NCI-H748 (cell line): ENCODE measurements at regions not wholly inside any gene's neighbourhood (a gene's known extent, or its start where the extent isn't known, plus 50 kb on each side); places are given as distances from the start of the nearest gene placed in this dataset.

Experiments
- DNase-seq: peaks from one replicate; lab custom pipeline; 2025; ENCODE audit not compliant: unreplicated experiment; lab: John Stamatoyannopoulos, UW

- no peak for DNase-seq
Observed at GRCh38 chr12:90058704-90059103, 350.1 kb upstream of the ATP2B1 start.

GRCh38 chr12:90055071-90055470 lies 346.4 kb upstream of the ATP2B1 start:
- no peak for DNase-seq

DNA sequence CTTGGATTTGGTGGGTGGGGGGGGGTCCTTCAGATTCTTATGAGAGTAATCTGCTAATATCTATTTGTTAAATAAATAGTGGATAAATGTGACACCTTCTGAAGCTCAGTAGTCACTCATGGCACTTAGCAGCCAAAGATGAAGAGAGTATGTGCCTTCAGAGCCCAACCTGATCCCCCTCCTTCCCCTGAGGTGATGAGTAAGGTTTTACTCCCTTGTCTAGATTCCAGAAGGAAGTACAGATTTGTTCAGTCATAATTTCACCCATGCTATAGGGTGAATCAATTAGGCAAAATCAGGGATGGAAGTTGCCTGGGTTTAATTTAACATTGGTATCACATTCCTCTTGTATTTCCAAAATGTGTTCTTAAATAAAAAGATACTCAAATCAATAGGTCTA lies 340.3 kb upstream of the ATP2B1 start:
- DNase-seq = no peak

DNA sequence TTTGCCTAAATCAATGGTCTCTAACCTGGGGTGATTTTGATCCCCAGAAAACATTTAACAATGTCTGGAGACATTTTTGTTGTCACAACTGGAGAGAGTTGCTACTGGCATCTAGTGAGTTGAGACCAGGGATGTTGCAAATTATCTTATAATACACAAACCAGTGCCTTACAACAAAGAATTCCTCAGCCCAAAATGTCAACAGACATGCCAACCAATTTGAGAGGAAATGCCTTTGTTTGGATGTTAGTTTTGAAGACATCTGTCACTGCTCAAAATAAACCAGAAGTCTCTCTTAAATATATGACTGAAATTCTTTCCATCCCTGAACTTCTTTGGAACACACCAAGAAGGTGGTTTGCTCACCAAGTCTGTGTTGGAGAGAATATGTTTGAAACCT lies 336.9 kb upstream of the ATP2B1 start:
- no peak for DNase-seq

DNA sequence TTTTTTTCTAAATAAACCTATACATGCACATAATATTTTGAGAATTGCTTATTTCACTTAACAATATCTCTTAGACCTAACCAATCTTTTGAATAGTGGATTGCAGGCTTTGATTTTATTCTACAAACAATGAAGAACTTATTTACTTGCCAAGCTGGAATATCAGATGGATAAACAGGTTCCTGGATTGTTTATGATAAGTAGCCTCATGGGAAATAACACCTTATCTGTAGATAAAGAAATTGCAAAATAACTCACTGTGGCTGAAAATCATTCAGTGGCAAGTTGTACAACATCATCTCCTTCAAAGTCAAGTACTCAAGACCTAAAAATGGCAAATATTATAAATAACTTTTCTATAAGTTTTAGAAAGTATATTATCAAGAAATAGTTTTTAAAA lies 335.4 kb upstream of the ATP2B1 start:
- no peak for DNase-seq

GRCh38 chr12:90042920-90043641 lies 334.4 kb upstream of the ATP2B1 start:
- DNase-seq = no peak

GRCh38 chr12:90038289-90038688 lies 329.7 kb upstream of the ATP2B1 start:
- no peak for DNase-seq

GRCh38 chr12:90037740-90038139 lies 329.1 kb upstream of the ATP2B1 start:
- DNase-seq = no peak

DNA sequence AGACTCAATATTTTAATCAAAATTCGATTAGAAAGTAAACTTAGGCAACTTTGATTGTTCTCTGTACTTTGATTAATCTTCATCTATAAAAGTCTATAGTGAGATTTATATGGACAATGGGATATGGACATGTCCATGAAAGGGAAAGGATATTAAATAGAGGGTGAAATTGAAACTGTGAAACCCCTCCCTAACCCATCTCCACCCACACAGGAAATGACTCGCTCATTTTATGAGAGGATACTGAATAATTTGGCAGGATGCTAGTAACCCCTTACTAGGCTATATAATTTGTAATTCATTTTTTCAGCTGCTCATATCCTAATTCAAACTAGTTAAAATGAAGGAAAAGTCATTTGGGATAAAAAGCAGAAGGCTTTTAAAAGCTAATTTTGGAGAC lies 328.0 kb upstream of the ATP2B1 start:
- DNase-seq = no peak

GRCh38 chr12:90030726-90031125 lies 322.1 kb upstream of the ATP2B1 start:
- no peak for DNase-seq

DNA sequence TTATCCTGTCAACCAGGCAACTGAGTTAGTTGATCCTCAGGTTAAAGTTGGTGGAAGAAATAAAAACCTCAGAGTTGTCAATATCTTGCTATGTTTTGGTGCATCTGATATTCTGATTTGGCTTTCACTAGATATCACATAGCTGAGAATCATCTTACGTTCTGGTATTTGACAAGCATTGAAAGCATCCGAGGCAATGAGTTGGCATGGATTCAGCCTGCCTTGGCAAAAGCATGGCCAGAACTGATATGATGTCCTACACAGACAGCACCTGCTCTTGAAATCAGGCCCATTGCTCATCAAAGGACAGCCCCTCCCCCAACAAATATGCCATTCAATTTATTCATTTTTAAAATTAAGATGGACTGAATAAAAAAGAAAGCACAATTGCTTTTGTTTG lies 320.7 kb upstream of the ATP2B1 start:
- no peak for DNase-seq

GRCh38 chr12:90028635-90029051 lies 320.0 kb upstream of the ATP2B1 start:
- peak; percentile 44 for DNase-seq

- no peak for DNase-seq
Observed at GRCh38 chr12:90027889-90028634, 319.4 kb upstream of the ATP2B1 start.

DNA sequence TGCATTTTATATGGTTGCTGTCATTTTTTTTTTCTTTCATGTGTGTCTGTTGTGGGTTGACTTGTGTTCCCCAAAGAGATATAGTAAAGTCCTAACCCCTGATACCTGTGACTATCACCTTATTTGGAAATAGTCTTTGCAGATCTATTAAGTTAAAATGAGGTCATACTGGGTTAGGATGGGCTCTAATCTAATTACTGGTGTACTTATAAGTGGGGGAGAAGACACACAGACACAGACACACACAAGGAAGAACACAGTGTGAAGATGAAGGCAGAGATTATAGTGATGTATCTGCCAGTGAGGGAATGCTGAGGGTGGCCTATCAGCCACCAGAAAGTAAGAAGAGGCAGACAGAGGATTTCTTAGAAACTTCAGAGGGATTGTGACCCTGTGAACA lies 318.4 kb upstream of the ATP2B1 start:
- DNase-seq = no peak

DNA sequence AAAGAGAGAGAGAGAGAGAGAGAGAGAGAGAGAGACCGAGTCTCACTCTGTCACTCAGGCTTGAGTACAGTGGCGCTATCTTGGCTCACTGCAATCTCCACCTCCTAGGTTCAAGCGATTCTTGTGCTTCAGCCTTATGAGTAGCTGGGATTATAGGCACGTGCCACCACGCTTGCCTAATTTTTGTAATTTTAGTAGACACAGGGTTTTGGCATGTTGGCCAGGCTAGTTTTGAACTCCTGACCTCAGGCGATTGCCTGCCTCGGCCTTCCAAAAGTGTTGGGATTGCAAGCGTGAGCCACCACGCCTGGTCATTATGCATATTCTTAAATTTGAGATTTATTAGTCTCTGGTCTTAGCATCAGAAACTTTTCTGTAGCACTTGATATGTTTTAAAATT lies 317.9 kb upstream of the ATP2B1 start:
- DNase-seq = no peak

DNA sequence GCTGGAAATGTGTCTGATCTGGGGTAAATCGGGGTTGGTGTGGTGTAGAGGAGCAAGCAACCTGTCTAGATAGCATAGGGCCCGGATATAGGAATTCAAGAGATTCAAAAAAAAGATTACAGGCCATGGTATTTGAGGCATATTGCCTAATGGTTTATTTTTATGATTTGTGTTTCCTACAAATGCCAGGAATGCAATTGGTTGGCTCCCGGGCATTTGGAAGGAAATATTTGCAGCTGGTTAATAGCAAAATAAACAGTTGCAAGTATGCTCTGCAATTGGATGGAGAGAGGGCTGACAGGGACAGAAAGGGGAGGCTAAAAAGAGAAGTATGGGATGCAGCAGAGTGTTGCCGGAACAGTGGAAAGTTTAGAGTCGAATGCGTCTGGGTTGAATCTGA lies 315.6 kb upstream of the ATP2B1 start:
- no peak for DNase-seq

DNA sequence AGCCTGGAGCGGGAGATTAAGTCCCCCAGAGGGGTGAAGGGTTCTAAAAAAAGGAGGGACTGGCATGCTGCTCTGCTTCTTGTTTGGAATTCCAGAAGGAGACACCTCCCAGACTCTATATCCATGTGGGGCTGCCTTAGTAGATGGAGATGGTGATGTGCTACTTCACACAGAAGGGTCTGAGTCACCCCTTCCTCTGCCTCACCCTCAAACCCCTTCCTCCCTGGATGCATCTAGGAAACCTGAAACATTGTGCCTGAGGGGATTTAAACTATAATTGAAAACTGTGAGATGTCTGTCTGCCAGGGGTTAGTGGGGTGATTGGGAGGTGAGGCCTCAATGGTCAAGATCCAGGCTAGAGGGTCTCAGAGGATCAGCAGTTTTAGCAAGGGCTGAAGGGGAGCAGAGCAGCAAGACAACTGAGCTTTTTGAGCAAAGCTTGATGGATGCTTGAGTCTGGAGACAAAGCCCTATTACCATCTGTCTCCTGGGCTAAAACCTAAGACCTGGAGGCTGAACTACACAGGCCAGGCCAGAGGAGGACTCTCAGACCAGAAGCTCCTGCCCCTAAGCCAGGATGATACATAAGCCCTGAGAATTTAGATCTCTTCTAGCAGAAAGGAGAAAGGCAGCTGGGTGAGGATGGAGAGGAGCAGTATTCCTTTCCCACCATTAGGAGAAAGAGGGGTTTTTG lies 314.7 kb upstream of the ATP2B1 start:
- DNase-seq = no peak

- DNase-seq = no peak
Observed at GRCh38 chr12:90021795-90022440, 313.3 kb upstream of the ATP2B1 start.

- peak; percentile 25 for DNase-seq
Observed at GRCh38 chr12:90020881-90021280, 312.2 kb upstream of the ATP2B1 start.

DNA sequence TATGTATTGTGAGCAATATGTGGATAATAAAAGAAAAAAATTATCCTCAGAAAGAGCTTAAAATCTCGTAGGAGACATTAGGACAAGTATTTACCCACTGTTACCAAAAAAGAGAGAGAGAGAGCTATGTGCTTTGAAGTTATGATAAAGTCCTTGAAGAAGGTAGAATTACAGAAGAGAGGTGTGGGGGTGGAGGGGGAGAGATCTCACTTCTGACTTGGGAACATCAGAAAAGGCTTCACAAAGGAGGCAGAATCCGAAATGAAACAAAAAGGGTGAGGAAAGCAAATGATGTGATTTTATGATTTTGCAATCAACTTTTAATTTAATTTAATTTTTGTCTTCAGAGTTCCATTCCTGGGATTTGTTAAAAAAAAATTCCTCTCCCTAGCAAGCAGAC lies 311.8 kb upstream of the ATP2B1 start:
- DNase-seq = no peak

GRCh38 chr12:90020014-90020413 lies 311.4 kb upstream of the ATP2B1 start:
- no peak for DNase-seq

DNA sequence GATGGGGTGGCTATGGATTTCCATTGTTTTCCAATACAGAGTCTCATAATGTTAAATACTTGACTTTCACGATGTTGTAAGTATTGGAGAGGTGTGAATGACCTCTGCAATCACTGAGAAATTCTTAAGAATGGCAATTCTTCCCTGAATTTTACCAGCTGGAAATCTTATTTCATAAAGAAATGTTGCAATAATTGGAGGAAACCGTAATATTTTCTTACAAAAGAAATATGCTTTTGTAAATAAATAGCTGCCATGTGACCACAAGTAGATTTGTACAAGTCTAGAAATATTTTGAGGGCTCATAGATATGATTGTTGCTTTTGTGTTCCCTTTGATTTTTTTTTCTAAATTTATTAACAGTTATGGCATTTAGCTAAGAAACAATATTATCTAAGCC lies 308.7 kb upstream of the ATP2B1 start:
- DNase-seq = no peak
